ENCODE measurements at regions not wholly inside any gene's neighbourhood (a gene's known extent, or its start where the extent isn't known, plus 50 kb on each side); places are given as distances from the start of the nearest gene placed in this dataset.
"Not testable (repeated sequence)": the region's sequence is repeated elsewhere in the genome, so short reads cannot be mapped to it uniquely, and the experiment has no call there.

GRCh38 chr3:27800261-27800660 is 78.1 kb upstream of the EOMES start:
- no peak overlapping the region for H3K27ac ChIP-seq
- no peak for TF ChIP-seq CTCF (conservative IDR thresholded peaks at IDR 0.05)
- no peak for TF ChIP-seq ZFX (IDR thresholded peaks at IDR 0.05)

GRCh38 chr3:27802425-27802824 is 80.3 kb upstream of the EOMES start:
- TF ChIP-seq ZFX (IDR thresholded peaks at IDR 0.05) (no peak), CTCF (conservative IDR thresholded peaks at IDR 0.05) (no peak)
- no peak overlapping the region for H3K27ac ChIP-seq

- no peak for TF ChIP-seq CTCF (conservative IDR thresholded peaks at IDR 0.05)
- TF ChIP-seq ZFX (IDR thresholded peaks at IDR 0.05): no peak
- no peak overlapping the region for H3K27ac ChIP-seq
Measured at GRCh38 chr3:27802849-27803248, 80.7 kb upstream of the EOMES start.

- no peak overlapping the region for H3K27ac ChIP-seq
- TF ChIP-seq ZFX (IDR thresholded peaks at IDR 0.05): no peak
- no peak for TF ChIP-seq CTCF (conservative IDR thresholded peaks at IDR 0.05)
Measured at GRCh38 chr3:27805282-27805681, 83.2 kb upstream of the EOMES start.

- H3K27ac ChIP-seq: no peak overlapping the region
- TF ChIP-seq CTCF (conservative IDR thresholded peaks at IDR 0.05): no peak
Measured at GRCh38 chr3:27813255-27813654, 91.1 kb upstream of the EOMES start.

GRCh38 chr3:27821609-27822008 is 99.5 kb upstream of the EOMES start:
- not testable (repeated sequence) for H3K27ac ChIP-seq

- no peak for TF ChIP-seq ZFX (IDR thresholded peaks at IDR 0.05)
- no peak for TF ChIP-seq CTCF (conservative IDR thresholded peaks at IDR 0.05)
- H3K27ac ChIP-seq: no peak overlapping the region
Measured at GRCh38 chr3:27824312-27825200, 102.4 kb upstream of the EOMES start.

- TF ChIP-seq ZFX (IDR thresholded peaks at IDR 0.05): no peak
- no peak for TF ChIP-seq CTCF (conservative IDR thresholded peaks at IDR 0.05)
- H3K27ac ChIP-seq: no peak overlapping the region
Measured at GRCh38 chr3:27826448-27826847, 104.3 kb upstream of the EOMES start.

Measured in C4-2B (cell line).